Aorta (tissue), 5 donors: ENCODE measurements at regions not wholly inside any gene's neighbourhood (a gene's known extent, or its start where the extent isn't known, plus 50 kb on each side); places are given as distances from the start of the nearest gene placed in this dataset.

Source experiments
- ATAC-seq: fragments of 200-7000 bp; cut with Tn5 transposase; one replicate; pipeline ENCODE4 v1.9.1; 2022; ENCODE audit warnings: moderate library complexity; ENCODE audit not compliant: low FRiP score
- DNase-seq, 2 donors: peaks; one replicate each; pipeline ENCODE4 v3.0.0-alpha.2; 2020
- H3K27ac ChIP-seq, 2 donors: one replicate each; pipeline ENCODE4 v1.5.1; 2013; ENCODE audit warnings: low read length in 2 of 2, mild to moderate bottlenecking in 2 of 2, moderate library complexity in 2 of 2, control low read depth in 1 of 2, inconsistent platforms in 1 of 2, low read depth in 1 of 2
- H3K27me3 ChIP-seq, 2 donors: one replicate each; pipeline ENCODE4 v1.6.1; 2013; ENCODE audit warnings: control low read depth in 1 of 2, low read length in 1 of 2, mild to moderate bottlenecking in 1 of 2, moderate library complexity in 1 of 2; ENCODE audit not compliant: insufficient read depth in 2 of 2, control insufficient read depth in 1 of 2
- H3K36me3 ChIP-seq, 2 donors: one replicate each; pipeline ENCODE4 v1.6.1; 2013; ENCODE audit warnings: control low read depth in 1 of 2, low read length in 1 of 2, mild to moderate bottlenecking in 1 of 2; ENCODE audit not compliant: insufficient read depth in 2 of 2, control insufficient read depth in 1 of 2
- H3K4me1 ChIP-seq, 2 donors: one replicate each; pipeline ENCODE4 v1.6.1; 2013; ENCODE audit warnings: low read length in 2 of 2, control low read depth in 1 of 2, mild to moderate bottlenecking in 1 of 2, moderate library complexity in 1 of 2; ENCODE audit not compliant: insufficient read depth in 2 of 2, control insufficient read depth in 1 of 2
- H3K4me3 ChIP-seq, 2 donors: one replicate each; pipeline ENCODE4 v1.5.1; 2013; ENCODE audit warnings: low read length in 2 of 2, control low read depth in 1 of 2, mild to moderate bottlenecking in 1 of 2
- H3K9me3 ChIP-seq: one replicate; pipeline ENCODE4 v1.6.1; 2013; ENCODE audit warnings: mild to moderate bottlenecking, low read length; ENCODE audit not compliant: control insufficient read depth
- WGBS, 2 donors: extraction: QIAGEN DNeasy Blood & Tissue Kit; methylation state at CpG; one replicate each; pipeline ENCODE4 v1.1.7; 2013; 5-methylcytosine and 5-hydroxymethylcytosine counted together
- intact Hi-C, 2 donors: fragments of 100-400 bp; cut with DNase I; formaldehyde crosslinking; loops; one replicate each; pipeline versions ENCODE4 v1.14.2 to v1.15.0; 2022
- donor health status: healthy with polysubstance abuse.
- donor health status: Bipolar disorder and iron deficiency.
- donor health status: DM: no; HTN: no; CAD: no.
- donor health status: DM: no; HTN: no; CAD: no.
- donor health status: DM: yes; HTN: yes; CAD: no.

DNA sequence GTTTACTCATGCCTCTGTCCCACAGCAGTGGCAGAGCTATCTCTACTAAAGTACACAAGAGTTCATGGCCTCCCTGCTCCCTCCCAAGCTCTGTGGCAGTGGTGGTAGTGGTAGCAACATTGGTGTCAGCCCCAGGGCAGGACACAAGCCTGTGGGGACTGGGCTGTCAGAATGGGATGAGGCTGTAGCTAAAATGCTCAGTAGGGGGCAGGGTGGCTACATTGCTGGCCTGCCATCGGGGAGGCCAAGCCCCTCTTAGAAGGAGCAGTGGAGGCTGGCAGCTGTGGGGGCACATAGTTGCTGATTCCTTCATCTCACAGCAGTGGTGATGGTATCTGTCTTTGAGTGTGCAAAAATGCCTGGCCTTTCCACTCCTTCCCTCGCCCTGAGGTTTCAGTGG lies 461.7 kb downstream of the PCDH18 start:
- 66 to 67% methylated on average over 2 of the region's 2 CpGs for WGBS, 2 donors

DNA sequence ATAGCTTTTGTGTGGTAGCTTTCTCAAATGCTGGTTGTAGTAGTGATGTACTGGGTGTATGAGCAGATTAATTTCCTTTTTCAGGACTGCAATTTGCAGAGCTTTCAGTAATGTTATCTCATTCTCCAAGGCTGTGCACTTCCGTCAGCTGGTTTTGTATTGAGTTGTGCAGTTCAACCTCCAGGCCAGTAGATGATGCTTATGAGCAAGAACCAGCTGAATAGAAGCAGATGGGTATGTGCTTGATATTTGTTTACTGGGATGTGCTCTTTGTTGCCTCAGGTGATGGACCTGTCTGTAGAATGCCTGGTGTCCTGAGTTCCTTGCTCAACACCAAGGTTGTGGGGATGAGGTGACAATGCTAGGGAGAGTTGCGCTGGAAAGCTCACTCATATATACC lies 462.8 kb downstream of the PCDH18 start:
- H3K4me3 ChIP-seq, result no peak overlapping the region
- no peaks in the 10 kb centered on the region for H3K36me3 ChIP-seq
- whole genome bisulfite sequencing, 2 donors, result 95 to 97% methylated on average over 2 of the region's 2 CpGs
- intact Hi-C loops, result no loop called here
- no peak overlapping the region for H3K27ac ChIP-seq
- ATAC-seq (no peak), DNase-seq (no peak)
- H3K9me3 ChIP-seq, result no peaks in the 10 kb centered on the region
- H3K4me1 ChIP-seq, result no peaks in the 10 kb centered on the region
- H3K27me3 ChIP-seq, result no peaks in the 10 kb centered on the region

More for the DNA sequence above, 461.7 kb downstream of the PCDH18 start:
- no peaks in the 10 kb centered on the region for H3K4me1 ChIP-seq
- DNase-seq (peak in 1 of 2 donors; percentile 33), ATAC-seq (peak; percentile 22)
- H3K4me3 ChIP-seq, result no peak overlapping the region
- no peak overlapping the region for H3K27ac ChIP-seq
- H3K9me3 ChIP-seq, result no peaks in the 10 kb centered on the region
- no peaks in the 10 kb centered on the region for H3K27me3 ChIP-seq
- intact Hi-C loops, result no loop called here
- no peaks in the 10 kb centered on the region for H3K36me3 ChIP-seq

DNA sequence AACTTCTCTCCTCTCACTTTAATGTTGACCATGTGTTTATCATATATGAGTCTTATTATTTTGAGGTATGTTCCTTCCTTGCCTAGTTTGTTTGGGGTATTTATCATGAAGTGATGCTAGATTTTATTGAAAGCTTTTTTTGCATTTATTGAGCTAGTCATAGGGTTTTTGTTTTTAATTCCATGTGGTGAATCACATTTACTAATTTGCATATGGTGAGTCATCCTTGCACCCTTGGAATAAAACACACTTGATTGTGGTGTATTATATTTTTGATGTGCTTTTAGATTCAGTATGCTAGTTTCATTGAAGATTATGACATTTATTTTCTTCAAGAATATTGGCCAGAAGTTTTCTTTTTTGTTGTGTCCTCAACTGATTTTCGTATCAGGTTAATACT lies 464.6 kb downstream of the PCDH18 start:
- no peaks in the 10 kb centered on the region for H3K9me3 ChIP-seq
- no peak overlapping the region for H3K27ac ChIP-seq
- intact Hi-C loops, result no loop called here
- 85 to 92% methylated on average over 1 of the region's 1 CpG for WGBS, 2 donors
- ATAC-seq, result no peak
- no peaks in the 10 kb centered on the region for H3K4me1 ChIP-seq
- H3K27me3 ChIP-seq, result no peaks in the 10 kb centered on the region
- DNase-seq, result no peak
- no peaks in the 10 kb centered on the region for H3K36me3 ChIP-seq
- H3K4me3 ChIP-seq, result no peak overlapping the region

DNA sequence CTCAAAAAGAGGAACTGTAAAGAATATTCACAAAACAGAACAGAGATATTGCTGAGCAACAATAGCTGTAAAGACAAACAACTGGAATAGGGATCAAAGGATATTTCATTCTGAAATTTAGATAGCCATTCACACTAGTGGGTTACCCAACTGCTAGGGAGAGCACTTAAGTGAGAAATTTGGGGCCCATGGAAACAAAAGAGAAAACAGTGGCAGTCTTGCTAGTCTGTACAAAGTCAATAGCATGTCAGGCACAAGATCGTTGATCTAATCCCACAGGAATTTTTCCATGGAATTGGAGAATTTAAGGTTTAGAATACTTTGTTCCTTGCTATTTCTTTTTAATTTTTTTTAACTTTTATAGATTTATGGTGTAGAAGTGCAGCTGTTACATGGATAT lies 467.0 kb downstream of the PCDH18 start:
- H3K9me3 ChIP-seq, result no peaks in the 10 kb centered on the region
- H3K36me3 ChIP-seq, result no peaks in the 10 kb centered on the region
- H3K27ac ChIP-seq, result no peak overlapping the region
- ATAC-seq (no peak), DNase-seq (no peak)
- intact Hi-C loops, result no loop called here
- no peaks in the 10 kb centered on the region for H3K27me3 ChIP-seq
- 6 to 8% methylated on average over 1 of the region's 1 CpG for WGBS, 2 donors
- no peak overlapping the region for H3K4me3 ChIP-seq
- H3K4me1 ChIP-seq, result no peaks in the 10 kb centered on the region

DNA sequence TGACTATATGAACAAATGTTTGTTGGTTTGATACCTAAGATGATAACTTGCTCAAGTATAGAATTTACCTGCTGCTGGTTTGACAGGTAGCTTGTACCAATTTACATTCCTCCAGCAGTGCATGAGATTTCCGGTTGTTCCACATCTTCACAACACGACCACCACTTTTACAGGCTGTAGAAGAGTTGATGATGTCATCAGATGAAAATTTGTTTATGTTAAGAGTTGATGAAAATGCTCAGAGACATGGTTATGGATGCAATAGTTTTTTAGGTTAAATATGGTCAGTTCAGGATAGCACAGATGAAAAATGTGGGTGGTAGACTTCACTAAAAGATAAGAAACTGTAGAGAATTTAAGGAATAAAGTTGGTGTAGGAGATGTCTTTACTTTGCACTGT lies 468.3 kb downstream of the PCDH18 start:
- intact Hi-C loops, result no loop called here
- no peak for ATAC-seq
- H3K4me1 ChIP-seq, result no peaks in the 10 kb centered on the region
- 64 to 70% methylated on average over 2 of the region's 2 CpGs for WGBS, 2 donors
- H3K9me3 ChIP-seq, result no peaks in the 10 kb centered on the region
- H3K27me3 ChIP-seq, result no peaks in the 10 kb centered on the region
- DNase-seq, result no peak
- no peaks in the 10 kb centered on the region for H3K36me3 ChIP-seq
- no peak overlapping the region for H3K4me3 ChIP-seq
- H3K27ac ChIP-seq, result no peak overlapping the region

DNA sequence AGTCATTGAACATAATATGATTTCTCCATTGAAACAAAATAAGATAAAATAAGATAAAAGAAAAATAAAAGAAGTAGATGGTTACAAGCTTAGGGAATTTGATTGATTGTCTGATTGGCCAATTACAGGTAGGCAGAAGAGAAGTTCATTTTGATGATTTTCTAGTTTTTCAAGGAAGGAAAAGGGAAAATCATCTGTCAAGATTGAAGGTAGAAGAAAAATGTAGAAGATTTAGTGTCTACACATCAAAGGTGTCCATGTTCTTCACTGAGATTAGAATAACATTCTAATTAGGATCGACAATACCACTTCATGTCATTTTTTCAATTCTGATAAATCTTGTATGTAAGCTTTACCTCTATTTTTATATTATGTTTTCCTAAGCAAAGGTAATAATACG lies 489.1 kb downstream of the PCDH18 start:
- no peaks in the 10 kb centered on the region for H3K9me3 ChIP-seq
- DNase-seq, result no peak
- no peak overlapping the region for H3K27ac ChIP-seq
- intact Hi-C loops, result no loop called here
- H3K27me3 ChIP-seq, result no peaks in the 10 kb centered on the region
- no peaks in the 10 kb centered on the region for H3K36me3 ChIP-seq
- H3K4me3 ChIP-seq, result no peak overlapping the region
- no peaks in the 10 kb centered on the region for H3K4me1 ChIP-seq
- no peak for ATAC-seq
- WGBS, 2 donors, result 81 to 91% methylated on average over 2 of the region's 2 CpGs

DNA sequence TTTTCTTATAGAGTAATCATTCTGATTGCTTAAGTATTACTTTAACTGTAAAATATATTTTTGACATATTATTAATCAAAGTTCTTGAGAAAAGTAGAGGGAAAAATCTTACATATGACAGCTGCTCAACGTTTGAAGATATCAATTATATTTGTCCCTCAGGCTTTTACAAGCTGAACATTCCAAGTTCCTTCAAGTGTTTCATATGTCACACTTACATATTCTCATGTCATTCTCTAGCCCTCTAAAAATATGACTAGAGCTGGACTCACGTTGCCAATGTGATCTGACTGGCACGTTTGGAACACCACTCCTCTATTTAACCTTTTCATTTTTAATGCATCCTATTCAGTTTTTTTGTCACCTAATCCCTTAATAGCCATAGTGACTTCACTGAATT lies 492.9 kb downstream of the PCDH18 start:
- Histone ChIP-seq H3K9me3 (no peaks in the 10 kb centered on the region), H3K27me3 (no peaks in the 10 kb centered on the region), H3K4me1 (no peaks in the 10 kb centered on the region), H3K4me3 (no peak overlapping the region), H3K27ac (no peak overlapping the region), H3K36me3 (no peaks in the 10 kb centered on the region)
- intact Hi-C loops, result no loop called here
- DNase-seq, result no peak
- ATAC-seq, result no peak
- whole genome bisulfite sequencing, 2 donors, result 1 to 15% methylated on average over 3 of the region's 3 CpGs

DNA sequence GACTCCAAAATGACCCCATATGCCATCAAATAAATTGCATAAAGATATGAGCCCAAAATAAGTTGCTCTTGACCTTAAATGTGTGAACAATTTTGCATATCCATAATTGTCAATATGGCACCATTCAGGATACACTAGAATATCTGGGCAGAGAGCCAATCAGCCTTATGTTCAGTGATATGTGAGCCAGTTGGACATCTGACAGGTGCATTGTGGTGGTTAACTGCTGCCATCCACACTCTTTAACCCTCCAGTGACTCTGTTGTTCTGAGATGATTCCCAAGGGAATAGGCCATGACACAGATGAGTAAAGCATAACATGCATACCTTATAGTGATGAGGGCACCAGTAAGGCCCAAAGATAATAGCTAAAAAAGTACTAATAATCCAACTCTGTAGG lies 500.1 kb downstream of the PCDH18 start:
- no peak for DNase-seq
- intact Hi-C loops, result no loop called here
- Histone ChIP-seq H3K36me3 (no peaks in the 10 kb centered on the region), H3K27ac (no peak overlapping the region), H3K4me1 (no peaks in the 10 kb centered on the region), H3K4me3 (no peak overlapping the region), H3K9me3 (no peaks in the 10 kb centered on the region), H3K27me3 (no peaks in the 10 kb centered on the region)
- ATAC-seq, result no peak

DNA sequence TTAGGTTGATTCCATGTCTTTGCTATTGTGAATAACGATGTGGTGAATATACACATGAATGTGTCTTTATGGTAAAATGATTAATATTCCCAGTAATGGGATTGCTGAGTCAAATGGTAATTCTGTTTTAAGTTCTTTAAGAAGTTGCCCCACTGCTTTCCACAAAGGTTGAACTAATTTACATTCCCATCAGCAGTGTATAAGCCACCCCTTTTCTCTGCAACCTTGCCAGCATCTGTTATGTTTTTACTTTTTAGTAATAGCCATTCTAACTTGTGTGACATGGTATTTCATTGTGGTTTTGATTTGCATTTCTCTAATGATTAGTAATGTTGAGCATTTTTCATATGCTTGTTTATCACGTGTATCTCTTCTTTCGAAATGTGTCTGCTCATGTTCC lies 503.3 kb downstream of the PCDH18 start:
- Histone ChIP-seq H3K27ac (no peak overlapping the region), H3K36me3 (no peaks in the 10 kb centered on the region), H3K4me1 (no peaks in the 10 kb centered on the region), H3K9me3 (no peaks in the 10 kb centered on the region), H3K4me3 (no peak overlapping the region), H3K27me3 (no peaks in the 10 kb centered on the region)
- 62 to 80% methylated on average over 3 of the region's 3 CpGs for WGBS, 2 donors
- ATAC-seq (no peak), DNase-seq (no peak)
- intact Hi-C loops, result no loop called here
